Trophoblast cell (in vitro differentiated cells and primary cell): ENCODE measurements at regions not wholly inside any gene's neighbourhood (a gene's known extent, or its start where the extent isn't known, plus 50 kb on each side); places are given as distances from the start of the nearest gene placed in this dataset.

Experiments
- DNase-seq, 2 donors: peaks; one replicate each; pipeline ENCODE4 v3.0.0-alpha.2; 2016
- H2AFZ ChIP-seq: 2 replicates; pipeline ENCODE4 v1.6.1; 2013; ENCODE audit warnings: low read length, moderate library complexity, mild to moderate bottlenecking; ENCODE audit not compliant: insufficient read depth, poor library complexity
- H2AK5ac ChIP-seq: 2 replicates; pipeline ENCODE4 v1.6.1; 2013; ENCODE audit warnings: mild to moderate bottlenecking, low read length
- H2BK120ac ChIP-seq: 2 replicates; pipeline ENCODE4 v1.6.1; 2013; ENCODE audit warnings: low read length, mild to moderate bottlenecking, moderate library complexity; ENCODE audit not compliant: insufficient read depth, poor library complexity
- H2BK12ac ChIP-seq: 2 replicates; pipeline ENCODE4 v1.6.1; 2013; ENCODE audit warnings: mild to moderate bottlenecking, low read length, moderate library complexity
- H2BK5ac ChIP-seq: 2 replicates; pipeline ENCODE4 v1.6.1; 2013; ENCODE audit warnings: low read length, low read depth, moderate library complexity, mild to moderate bottlenecking; ENCODE audit not compliant: poor library complexity
- H3K14ac ChIP-seq: 2 replicates; pipeline ENCODE4 v1.6.1; 2013; ENCODE audit warnings: mild to moderate bottlenecking, low read length
- H3K18ac ChIP-seq: 2 replicates; pipeline ENCODE4 v1.6.1; 2013; ENCODE audit warnings: mild to moderate bottlenecking, low read length
- H3K23ac ChIP-seq: 2 replicates; pipeline ENCODE4 v1.6.1; 2013; ENCODE audit warnings: low read length
- H3K27ac ChIP-seq: 2 replicates; pipeline ENCODE4 v1.5.1; 2013; ENCODE audit warnings: low read depth, mild to moderate bottlenecking, inconsistent platforms, low read length, moderate library complexity
- H3K27me3 ChIP-seq: 2 replicates; pipeline ENCODE4 v1.6.1; 2013; ENCODE audit warnings: inconsistent platforms, mild to moderate bottlenecking, low read length, moderate library complexity; ENCODE audit not compliant: insufficient read depth
- H3K36me3 ChIP-seq, 2 experiments: 1 replicate in 1 of 2; 2 replicates in 1 of 2; pipeline ENCODE4 v1.6.1; 2013; ENCODE audit warnings: low read length in 2 of 2, mild to moderate bottlenecking in 2 of 2, moderate library complexity in 1 of 2; ENCODE audit not compliant: insufficient read depth in 2 of 2, control insufficient read depth in 1 of 2
- H3K4ac ChIP-seq: 2 replicates; pipeline ENCODE4 v1.6.1; 2013; ENCODE audit warnings: low read depth, mild to moderate bottlenecking, low read length, moderate library complexity
- H3K4me1 ChIP-seq, 2 experiments: 1 replicate in 1 of 2; 2 replicates in 1 of 2; pipeline ENCODE4 v1.6.1; 2013; ENCODE audit warnings: low read length in 2 of 2, mild to moderate bottlenecking in 2 of 2, moderate library complexity in 1 of 2; ENCODE audit not compliant: insufficient read depth in 2 of 2, control insufficient read depth in 1 of 2
- H3K4me2 ChIP-seq: 2 replicates; pipeline ENCODE4 v1.6.1; 2013; ENCODE audit warnings: inconsistent platforms, mild to moderate bottlenecking, low read length, moderate library complexity
- H3K4me3 ChIP-seq: 2 replicates; pipeline ENCODE4 v1.5.1; 2013; ENCODE audit warnings: mild to moderate bottlenecking, low read depth, low read length, inconsistent platforms
- H3K79me1 ChIP-seq: one replicate; pipeline ENCODE4 v1.6.1; 2013; ENCODE audit warnings: low read length
- H3K79me2 ChIP-seq: 2 replicates; pipeline ENCODE4 v1.6.1; 2013; ENCODE audit warnings: low read length, mild to moderate bottlenecking; ENCODE audit not compliant: control insufficient read depth, insufficient read depth, poor library complexity
- H3K9ac ChIP-seq: 2 replicates; pipeline ENCODE4 v1.6.1; 2013; ENCODE audit warnings: mild to moderate bottlenecking, low read length
- H3K9me3 ChIP-seq: 2 replicates; pipeline ENCODE4 v1.6.1; 2013; ENCODE audit warnings: low read depth, mild to moderate bottlenecking, control low read depth, inconsistent platforms, low read length; ENCODE audit not compliant: insufficient read depth
- H4K12ac ChIP-seq: 2 replicates; pipeline ENCODE4 v1.6.1; 2013; ENCODE audit warnings: low read depth, mild to moderate bottlenecking, low read length, moderate library complexity
- H4K8ac ChIP-seq: 2 replicates; pipeline ENCODE4 v1.6.1; 2013; ENCODE audit warnings: low read depth, mild to moderate bottlenecking, low read length, moderate library complexity
- H4K91ac ChIP-seq: one replicate; pipeline ENCODE4 v1.6.1; 2013; ENCODE audit warnings: low read depth, mild to moderate bottlenecking, low read length, moderate library complexity
- WGBS: extraction: QIAGEN DNeasy Blood & Tissue Kit; methylation state at CpG from one replicate; pipeline ENCODE4 v1.1.7; 2013; ENCODE audit warnings: missing lambda C conversion rate; ENCODE audit not compliant: insufficient read length, insufficient coverage; ENCODE audit errors: extremely low coverage; 5-methylcytosine and 5-hydroxymethylcytosine counted together

GRCh38 chr3:178960181-178960580 is 111.4 kb downstream of the ZMAT3 start:
- Histone ChIP-seq H3K27ac (no peak overlapping the region), H3K23ac (no peak overlapping the region), H2BK12ac (no peak overlapping the region), H2BK120ac (no peak overlapping the region), H3K4me3 (no peak overlapping the region), H3K14ac (no peak overlapping the region), H3K9ac (no peak overlapping the region), H3K18ac (no peak overlapping the region), H3K79me2 (no peaks in the 10 kb centered on the region), H3K4me1 (no peaks in the 10 kb centered on the region), H4K8ac (no peak overlapping the region), H2AK5ac (no peak overlapping the region), H3K27me3 (no peaks in the 10 kb centered on the region), H3K4me2 (no peak overlapping the region), H2AFZ (no peak overlapping the region), H3K79me1 (no peaks in the 10 kb centered on the region), H4K91ac (no peak overlapping the region), H3K36me3 (no peaks in the 10 kb centered on the region), H4K12ac (no peak overlapping the region), H3K9me3 (no peaks in the 10 kb centered on the region), H2BK5ac (no peak overlapping the region), H3K4ac (no peak overlapping the region)
- WGBS = no CpG with 5 or more reads among the region's 3 CpGs
- no peak for DNase-seq

- Histone ChIP-seq H3K23ac (no peak overlapping the region), H3K27me3 (no peaks in the 10 kb centered on the region), H3K4me2 (no peak overlapping the region), H3K4ac (no peak overlapping the region), H3K4me1 (no peaks in the 10 kb centered on the region), H4K12ac (no peak overlapping the region), H3K9ac (no peak overlapping the region), H4K91ac (no peak overlapping the region), H3K4me3 (no peak overlapping the region), H3K9me3 (no peaks in the 10 kb centered on the region), H2AFZ (no peak overlapping the region), H3K18ac (no peak overlapping the region), H2AK5ac (no peak overlapping the region), H3K27ac (no peak overlapping the region), H4K8ac (no peak overlapping the region), H3K79me2 (no peaks in the 10 kb centered on the region), H3K36me3 (no peaks in the 10 kb centered on the region), H2BK12ac (no peak overlapping the region), H3K14ac (no peak overlapping the region), H3K79me1 (no peaks in the 10 kb centered on the region), H2BK120ac (no peak overlapping the region), H2BK5ac (no peak overlapping the region)
- no CpG with 5 or more reads among the region's 2 CpGs for WGBS
- DNase-seq = no peak
These were observed 120.9 kb downstream of the ZMAT3 start for GRCh38 chr3:178950676-178951075.

- Histone ChIP-seq H4K91ac (no peak overlapping the region), H3K27ac (no peak overlapping the region), H2BK12ac (no peak overlapping the region), H2BK120ac (no peak overlapping the region), H3K79me2 (no peaks in the 10 kb centered on the region), H2BK5ac (no peak overlapping the region), H3K9ac (no peak overlapping the region), H4K8ac (no peak overlapping the region), H3K18ac (no peak overlapping the region), H3K14ac (no peak overlapping the region), H3K9me3 (no peaks in the 10 kb centered on the region), H3K36me3 (no peaks in the 10 kb centered on the region), H3K4me3 (no peak overlapping the region), H3K4me1 (no peaks in the 10 kb centered on the region), H4K12ac (no peak overlapping the region), H3K27me3 (no peaks in the 10 kb centered on the region), H3K23ac (no peak overlapping the region), H3K79me1 (no peaks in the 10 kb centered on the region), H2AK5ac (no peak overlapping the region), H2AFZ (no peak overlapping the region), H3K4ac (no peak overlapping the region), H3K4me2 (no peak overlapping the region)
- no peak for DNase-seq
- no CpG with 5 or more reads among the region's 3 CpGs for WGBS
These were observed 121.7 kb downstream of the ZMAT3 start for GRCh38 chr3:178949896-178950295.

GRCh38 chr3:178948546-178948945 is 123.1 kb downstream of the ZMAT3 start:
- H3K27ac ChIP-seq = no peak overlapping the region
- H3K9me3 ChIP-seq = no peaks in the 10 kb centered on the region
- no peak for DNase-seq
- H2AK5ac ChIP-seq = no peak overlapping the region
- H3K79me1 ChIP-seq = no peaks in the 10 kb centered on the region
- H3K36me3 ChIP-seq = no peaks in the 10 kb centered on the region
- H3K4me2 ChIP-seq = no peak overlapping the region
- no peak overlapping the region for H3K4ac ChIP-seq
- H3K18ac ChIP-seq = no peak overlapping the region
- no peak overlapping the region for H4K12ac ChIP-seq
- H4K8ac ChIP-seq = no peak overlapping the region
- no peaks in the 10 kb centered on the region for H3K27me3 ChIP-seq
- H3K4me1 ChIP-seq = no peaks in the 10 kb centered on the region
- H2BK120ac ChIP-seq = no peak overlapping the region
- no peak overlapping the region for H2BK12ac ChIP-seq
- H2BK5ac ChIP-seq = no peak overlapping the region
- H3K9ac ChIP-seq = no peak overlapping the region
- no peaks in the 10 kb centered on the region for H3K79me2 ChIP-seq
- no peak overlapping the region for H4K91ac ChIP-seq
- no peak overlapping the region for H3K23ac ChIP-seq
- H3K14ac ChIP-seq = no peak overlapping the region
- no peak overlapping the region for H3K4me3 ChIP-seq
- H2AFZ ChIP-seq = no peak overlapping the region

GRCh38 chr3:178947738-178948137 is 123.9 kb downstream of the ZMAT3 start:
- Histone ChIP-seq H3K14ac (no peak overlapping the region), H3K27ac (no peak overlapping the region), H2BK5ac (no peak overlapping the region), H2BK120ac (no peak overlapping the region), H3K4me3 (no peak overlapping the region), H4K8ac (no peak overlapping the region), H3K4me2 (no peak overlapping the region), H3K27me3 (no peaks in the 10 kb centered on the region), H4K12ac (no peak overlapping the region), H3K79me1 (no peaks in the 10 kb centered on the region), H3K36me3 (no peaks in the 10 kb centered on the region), H3K4me1 (no peaks in the 10 kb centered on the region), H3K18ac (no peak overlapping the region), H2BK12ac (no peak overlapping the region), H4K91ac (no peak overlapping the region), H3K23ac (no peak overlapping the region), H2AK5ac (no peak overlapping the region), H3K9ac (no peak overlapping the region), H3K79me2 (no peaks in the 10 kb centered on the region), H3K4ac (no peak overlapping the region), H2AFZ (no peak overlapping the region), H3K9me3 (no peaks in the 10 kb centered on the region)
- no peak for DNase-seq
